ENCODE measurements at regions not wholly inside any gene's neighbourhood (a gene's known extent, or its start where the extent isn't known, plus 50 kb on each side); places are given as distances from the start of the nearest gene placed in this dataset.

DNA sequence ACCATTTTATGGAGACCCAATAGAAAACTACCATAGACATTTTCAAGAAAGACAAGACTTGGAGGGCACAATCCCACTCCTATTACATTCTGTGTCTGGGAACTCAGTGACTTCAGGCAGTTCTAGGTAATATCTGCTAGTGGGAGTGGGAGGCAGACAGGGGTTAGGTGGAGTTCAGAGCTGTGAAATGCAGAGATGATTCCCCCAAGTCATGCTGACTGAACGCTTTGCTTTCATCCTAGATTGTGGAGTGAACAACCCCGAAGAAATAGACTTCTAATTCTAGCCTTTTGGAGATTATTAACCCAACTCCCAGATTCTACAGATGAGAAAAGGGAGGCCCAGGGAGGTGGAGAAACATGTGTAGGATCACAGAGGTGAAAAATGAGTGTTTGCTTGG is 437.8 kb upstream of the CADM1 start:
- no peak overlapping the region for H3K4me3 ChIP-seq (ENCODE audit: low read length)
- no peak for DNase-seq (ENCODE audit: low read depth, low spot score)

DNA sequence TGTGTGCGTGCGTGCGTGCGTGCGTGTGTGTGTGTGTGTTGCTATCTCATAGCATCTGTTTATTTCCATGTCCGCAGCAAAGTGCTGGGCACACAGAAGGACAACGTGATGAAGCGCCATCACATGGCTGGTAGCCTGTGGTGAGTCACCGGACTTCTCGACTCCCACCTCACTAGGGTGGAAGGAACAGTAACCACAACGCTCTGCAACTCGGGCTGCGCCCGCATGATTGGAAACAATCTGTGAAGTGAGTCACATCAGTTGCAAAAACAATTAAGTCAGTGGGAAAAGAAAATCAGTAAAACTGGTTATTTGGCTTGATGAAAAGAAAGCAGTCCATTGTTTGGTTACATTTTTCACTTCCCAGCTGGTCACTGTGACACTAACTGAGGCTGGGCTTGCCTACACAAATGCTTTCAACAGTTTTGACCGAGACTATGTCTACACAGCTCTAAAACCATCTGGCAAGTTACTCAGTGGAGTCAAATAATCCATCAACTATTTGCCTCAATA is 437.3 kb upstream of the CADM1 start:
- no peak for DNase-seq (ENCODE audit: low read depth, low spot score)
- H3K4me3 ChIP-seq (ENCODE audit: low read length) = no peak overlapping the region

DNA sequence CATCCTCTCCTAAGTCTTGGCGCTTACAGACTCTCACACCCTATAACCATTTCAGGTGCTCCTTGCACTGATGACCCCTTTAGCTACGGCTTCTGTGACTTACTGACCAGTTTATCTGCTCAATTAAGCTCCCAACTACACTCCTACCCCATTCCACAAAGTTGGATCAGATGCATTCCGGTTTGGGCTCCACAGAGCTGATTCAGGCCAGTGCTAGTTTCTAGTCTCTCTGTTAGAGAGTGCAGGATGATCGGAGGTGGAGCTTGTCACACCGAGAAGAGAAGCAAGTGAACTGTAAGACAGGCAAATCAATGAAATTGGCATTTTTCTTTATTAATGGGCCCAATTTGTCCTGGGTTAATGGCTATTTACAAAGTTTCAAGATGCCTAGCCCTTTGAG is 436.8 kb upstream of the CADM1 start:
- no peak for DNase-seq (ENCODE audit: low read depth, low spot score)
- no peak overlapping the region for H3K4me3 ChIP-seq (ENCODE audit: low read length)

DNA sequence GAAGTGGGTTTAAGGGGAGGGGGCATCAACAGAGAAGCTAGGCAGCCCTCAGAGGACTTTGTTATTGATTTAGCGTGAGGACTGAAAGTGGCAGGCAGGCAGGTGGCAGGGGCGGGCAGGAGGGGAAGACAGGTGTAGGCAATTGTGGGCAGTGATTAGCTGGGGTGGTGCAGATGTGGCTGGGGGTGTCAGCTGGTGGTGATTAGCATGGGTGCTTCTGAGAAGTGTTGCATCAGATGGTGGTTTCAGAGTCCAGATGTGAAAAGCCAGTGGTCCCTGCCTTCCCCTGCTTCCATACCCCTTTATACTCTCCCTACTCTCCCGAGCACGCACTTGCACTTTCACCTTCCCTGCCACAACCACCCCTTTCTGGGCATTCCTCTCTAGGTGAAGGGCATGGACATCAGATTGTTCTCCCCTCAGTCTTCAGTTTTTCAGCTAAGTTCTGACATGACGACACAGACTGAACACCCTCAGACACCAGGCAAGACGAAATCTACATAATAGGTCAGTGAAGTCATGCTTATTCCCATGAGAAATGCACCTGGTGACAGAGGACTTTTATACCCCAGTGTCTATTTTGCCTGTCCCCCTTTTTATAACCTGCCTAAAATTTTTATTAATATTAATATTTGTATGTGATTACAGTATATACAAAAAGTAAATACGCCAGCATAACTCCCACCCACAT is 435.7 kb upstream of the CADM1 start:
- no peak overlapping the region for H3K4me3 ChIP-seq (ENCODE audit: low read length)
- DNase-seq (ENCODE audit: low read depth, low spot score) = peak; percentile 43

DNA sequence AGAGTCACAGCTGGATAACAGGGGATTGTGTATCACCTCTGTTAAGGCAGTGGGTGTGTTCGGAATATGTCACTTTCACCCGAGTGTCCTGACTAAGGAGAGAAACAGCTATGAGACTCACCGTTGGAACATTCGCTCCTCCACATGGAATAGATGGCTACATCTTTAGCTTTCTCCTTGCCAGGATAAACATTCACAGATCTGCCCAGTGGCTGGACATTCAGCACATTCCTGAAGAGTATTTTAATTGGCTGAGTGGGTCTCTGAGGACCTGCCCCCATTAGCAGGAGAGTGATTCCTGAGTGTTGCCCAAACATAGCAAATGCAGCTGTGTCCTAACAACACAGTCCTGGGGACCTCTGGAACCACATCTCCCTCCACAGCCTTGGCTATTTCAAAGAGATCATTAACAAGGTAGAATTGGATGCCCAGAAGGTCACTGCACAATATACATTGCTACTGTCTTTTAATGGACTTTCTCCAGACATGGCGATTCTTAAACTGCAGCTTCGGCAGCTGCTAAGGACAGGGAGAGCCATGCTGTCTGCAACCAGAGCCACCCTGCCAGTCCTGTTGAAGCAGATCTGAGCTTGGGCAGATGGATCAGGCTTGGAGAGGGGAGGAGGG is 435.0 kb upstream of the CADM1 start:
- no peak overlapping the region for H3K4me3 ChIP-seq (ENCODE audit: low read length)

DNA sequence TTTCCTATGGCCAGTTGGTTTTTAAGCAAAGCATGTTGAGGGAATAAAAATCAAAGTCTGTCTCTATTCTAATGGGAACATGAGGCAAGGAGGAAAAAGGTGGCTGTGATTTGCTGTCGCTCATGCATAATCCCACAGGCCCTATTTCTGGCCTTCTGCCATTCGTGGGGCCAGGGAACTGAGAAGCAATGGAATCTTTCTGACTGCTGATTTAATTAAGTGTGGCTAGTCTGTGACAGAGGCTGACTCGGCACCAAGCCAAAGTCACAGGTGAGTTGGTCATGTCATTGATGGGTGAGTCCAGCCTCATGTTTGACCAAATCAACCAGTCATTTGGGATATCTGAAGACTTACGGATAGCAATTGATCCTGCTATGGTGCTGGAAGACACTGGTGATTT is 429.3 kb upstream of the CADM1 start:
- DNase-seq (ENCODE audit: low read depth, low spot score) = no peak
- H3K4me3 ChIP-seq (ENCODE audit: low read length) = no peak overlapping the region

More for the DNA sequence above, 435.0 kb upstream of the CADM1 start:
- DNase-seq (ENCODE audit: low read depth, low spot score) = no peak

DNA sequence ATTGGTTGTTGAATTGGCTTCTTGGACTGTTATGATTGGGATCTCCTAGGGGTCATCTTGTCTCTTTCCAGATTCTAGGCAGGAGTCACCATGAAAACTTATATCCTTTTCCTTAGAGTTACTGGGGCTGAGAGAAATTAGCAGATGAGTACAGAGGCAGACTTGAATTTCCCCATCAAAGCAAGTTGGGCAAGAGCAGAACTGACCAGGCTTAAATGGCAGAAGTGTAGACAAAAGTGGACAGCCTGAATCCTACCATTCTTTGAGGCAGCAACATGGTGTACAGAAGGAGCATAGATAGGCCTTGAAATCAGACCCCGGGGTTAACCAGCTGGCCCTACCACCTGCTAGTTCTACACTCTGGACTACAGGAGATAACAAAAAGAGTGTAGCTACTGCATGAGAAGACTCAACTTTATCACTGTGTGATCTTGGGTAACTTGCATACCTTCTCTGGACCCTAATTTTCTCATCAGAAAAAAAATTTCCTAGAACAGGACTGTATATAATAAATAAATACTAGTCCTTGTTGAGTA is 427.4 kb upstream of the CADM1 start:
- no peak overlapping the region for H3K4me3 ChIP-seq (ENCODE audit: low read length)
- DNase-seq (ENCODE audit: low read depth, low spot score) = no peak

DNA sequence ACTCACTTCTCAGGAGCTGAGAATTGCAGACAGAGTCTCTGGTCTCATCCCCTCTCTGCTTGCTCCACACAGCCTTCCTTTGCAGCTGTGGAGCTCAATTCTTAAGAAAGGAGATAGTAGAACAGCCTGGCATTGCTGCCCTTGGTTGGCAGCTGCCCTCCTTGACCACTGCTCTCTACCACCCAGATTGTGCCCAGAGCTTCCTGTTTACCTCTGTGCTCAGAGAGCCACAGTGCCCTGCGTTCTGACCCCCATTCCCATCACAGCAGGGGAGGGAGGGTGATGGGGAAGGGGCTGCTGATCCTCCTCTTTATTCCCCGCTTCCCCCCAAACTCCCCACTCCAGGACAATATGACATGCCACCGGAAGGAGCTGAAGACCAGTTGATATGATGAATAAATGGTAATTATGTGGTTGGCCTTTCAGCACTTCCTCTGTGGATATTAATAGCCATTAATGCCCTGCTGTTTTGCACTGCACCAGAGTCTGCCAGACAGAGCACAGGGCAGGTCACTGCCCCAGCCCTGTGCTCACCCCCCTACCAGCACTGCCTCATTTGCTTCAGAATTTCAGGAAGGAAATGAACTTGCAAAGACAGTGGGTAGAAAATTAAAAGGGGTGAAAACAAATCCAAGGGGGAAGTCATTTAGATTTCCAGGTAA is 426.8 kb upstream of the CADM1 start:
- H3K4me3 ChIP-seq (ENCODE audit: low read length) = no peak overlapping the region
- no peak for DNase-seq (ENCODE audit: low read depth, low spot score)

DNA sequence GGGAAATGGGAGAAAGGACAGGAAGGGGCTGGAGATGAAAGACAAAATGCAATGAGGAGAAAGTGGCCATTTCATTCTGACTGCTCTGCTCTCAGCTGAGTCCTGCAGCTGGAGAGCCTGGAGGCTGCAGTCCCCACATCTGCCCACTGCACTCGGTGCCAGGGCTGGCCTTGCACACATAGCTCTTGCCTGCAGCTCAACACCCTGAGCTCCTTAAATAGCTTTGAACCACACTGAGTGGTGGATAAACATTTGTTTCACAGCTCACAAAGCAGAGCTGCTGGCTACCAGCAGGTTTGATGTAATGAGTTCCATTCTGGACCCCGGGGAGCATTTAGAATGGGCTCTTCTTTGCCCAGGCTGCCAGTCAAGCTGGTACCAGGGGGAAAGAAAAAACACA is 426.1 kb upstream of the CADM1 start:
- H3K4me3 ChIP-seq (ENCODE audit: low read length) = no peak overlapping the region
- DNase-seq (ENCODE audit: low read depth, low spot score) = no peak

DNA sequence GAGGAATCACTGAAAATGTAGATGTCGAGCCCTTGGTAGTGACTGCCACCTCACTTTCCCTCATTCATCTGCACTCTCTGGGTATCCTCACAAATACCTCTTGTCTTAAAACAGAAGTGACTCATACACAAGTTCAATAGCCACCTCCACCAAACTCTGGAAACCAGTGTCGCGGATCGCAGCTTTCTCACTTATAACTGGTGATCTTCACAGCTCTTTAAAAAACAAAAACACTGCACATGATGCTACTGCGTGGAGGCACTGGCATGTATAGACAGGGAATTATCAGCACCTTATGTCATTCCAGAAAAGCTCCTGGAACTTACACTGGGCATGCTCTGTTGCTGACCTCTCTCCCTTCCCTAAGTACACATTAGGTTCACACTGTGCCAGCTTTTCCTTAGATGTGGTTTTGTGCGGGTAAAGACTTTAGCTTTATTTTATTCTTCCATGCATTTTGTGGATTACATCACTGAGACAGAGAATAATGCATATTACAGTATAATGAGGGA is 425.5 kb upstream of the CADM1 start:
- no peak for DNase-seq (ENCODE audit: low read depth, low spot score)
- no peak overlapping the region for H3K4me3 ChIP-seq (ENCODE audit: low read length)

DNA sequence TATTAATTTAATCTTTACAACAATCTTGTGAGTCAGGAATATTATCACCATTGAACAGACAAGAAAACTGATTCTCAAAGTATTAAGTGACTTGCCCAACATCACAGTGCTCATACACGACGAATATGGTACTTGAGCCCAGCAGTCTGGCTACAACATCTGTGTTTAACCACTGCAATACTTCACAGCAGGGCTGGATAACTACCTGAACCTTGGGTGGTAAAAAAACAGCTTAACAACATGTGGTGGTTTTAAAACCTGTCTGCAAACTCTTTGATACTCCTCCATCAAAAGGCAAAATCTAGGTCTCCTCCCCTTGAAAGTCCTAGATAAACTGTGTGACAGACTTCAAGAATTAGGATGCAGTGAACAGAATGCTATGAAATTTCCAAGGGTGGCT is 424.6 kb upstream of the CADM1 start:
- peak; percentile 68 for DNase-seq (ENCODE audit: low read depth, low spot score)

DNA sequence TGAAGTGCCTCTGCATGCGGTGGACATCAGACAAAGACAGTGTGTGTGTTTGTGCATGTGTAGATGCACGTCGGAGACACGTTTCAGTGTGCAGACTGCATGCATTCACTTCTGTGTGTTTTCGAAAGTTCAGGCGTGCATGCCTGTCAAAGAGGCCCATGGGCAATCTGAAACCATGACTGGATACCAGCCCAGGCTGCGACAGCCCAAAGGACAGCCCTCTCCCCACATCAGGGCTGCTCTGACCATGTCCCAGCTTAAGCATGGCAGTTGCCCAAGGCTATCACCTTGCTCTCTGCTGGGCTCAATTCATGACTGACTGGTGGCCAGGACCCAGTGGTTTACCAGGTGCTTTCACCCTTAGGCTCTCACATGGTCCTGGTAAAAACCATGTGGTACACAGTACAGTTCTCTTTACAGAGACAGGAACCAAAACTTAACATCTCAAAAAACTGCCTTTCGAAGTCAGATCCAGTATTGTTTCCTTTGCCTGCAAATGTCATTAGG is 423.7 kb upstream of the CADM1 start:
- DNase-seq (ENCODE audit: low read depth, low spot score) = no peak
- H3K4me3 ChIP-seq (ENCODE audit: low read length) = no peak overlapping the region

More for the DNA sequence above, 424.6 kb upstream of the CADM1 start:
- H3K4me3 ChIP-seq (ENCODE audit: low read length) = no peak overlapping the region

DNA sequence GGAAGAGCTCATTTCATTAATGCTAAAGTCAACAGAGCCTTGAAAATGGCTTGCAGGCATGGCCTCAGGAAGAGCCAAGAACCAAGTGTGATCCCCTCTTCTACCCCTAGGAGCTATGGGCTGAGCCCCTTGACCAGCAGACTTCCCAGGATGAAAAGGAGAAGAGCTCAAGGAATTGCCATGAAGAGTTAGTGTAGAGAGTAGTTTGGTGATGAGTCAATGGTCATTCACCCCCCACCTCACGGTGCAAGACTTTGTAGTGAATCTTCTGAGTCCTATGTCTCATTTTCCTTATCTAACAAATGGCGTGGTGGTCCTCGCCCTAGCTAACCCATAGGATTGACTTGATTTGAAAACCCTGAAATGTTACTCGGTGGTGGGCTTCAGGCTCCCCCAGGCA is 422.4 kb upstream of the CADM1 start:
- DNase-seq (ENCODE audit: low read depth, low spot score) = no peak
- H3K4me3 ChIP-seq (ENCODE audit: low read length) = no peak overlapping the region

DNA sequence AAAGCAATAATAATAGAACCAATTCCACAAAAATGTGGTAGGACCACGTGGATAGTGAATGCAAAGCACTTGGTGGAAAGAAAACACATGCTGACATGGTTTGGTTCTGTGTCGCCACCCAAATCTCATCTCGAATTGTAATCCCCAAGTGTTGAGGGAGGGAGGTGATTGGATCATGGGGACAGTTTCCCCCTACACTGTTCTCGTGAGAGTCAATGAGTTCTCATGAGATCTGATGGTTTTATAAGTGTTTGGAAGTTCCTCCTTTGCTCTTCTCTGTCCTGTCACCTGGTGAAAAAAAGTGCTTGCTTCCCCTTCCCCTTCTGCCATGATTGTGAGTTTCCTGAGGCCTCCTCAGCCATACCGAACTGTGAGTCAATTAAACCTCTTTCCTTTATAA is 421.9 kb upstream of the CADM1 start:
- no peak overlapping the region for H3K4me3 ChIP-seq (ENCODE audit: low read length)
- DNase-seq (ENCODE audit: low read depth, low spot score) = no peak

DNA sequence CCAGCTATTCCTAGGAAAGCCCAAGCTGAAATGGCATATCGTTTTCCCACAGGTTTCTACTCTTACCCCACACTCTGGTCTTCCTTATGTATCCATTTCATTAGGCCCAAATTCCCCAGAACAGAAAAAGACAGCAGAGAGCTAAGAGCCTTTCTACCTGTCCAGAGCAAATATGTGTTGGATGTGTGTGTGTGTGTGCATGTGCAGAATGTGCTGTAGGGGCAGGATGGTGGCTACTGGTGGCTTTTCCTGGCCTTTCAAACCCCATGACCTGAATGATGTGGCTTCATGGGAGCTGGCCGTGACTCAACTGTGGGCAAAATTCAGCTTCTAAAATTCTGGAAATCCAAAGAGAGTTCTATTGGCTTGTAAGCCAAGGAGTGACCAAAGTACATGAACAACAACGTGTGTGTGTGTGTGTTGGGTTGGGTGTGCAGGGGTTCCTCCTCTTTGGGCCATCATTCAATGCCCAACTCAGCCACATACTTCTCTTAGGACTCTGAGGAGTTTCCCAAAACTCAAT is 421.4 kb upstream of the CADM1 start:
- no peak overlapping the region for H3K4me3 ChIP-seq (ENCODE audit: low read length)
- DNase-seq (ENCODE audit: low read depth, low spot score) = no peak

DNA sequence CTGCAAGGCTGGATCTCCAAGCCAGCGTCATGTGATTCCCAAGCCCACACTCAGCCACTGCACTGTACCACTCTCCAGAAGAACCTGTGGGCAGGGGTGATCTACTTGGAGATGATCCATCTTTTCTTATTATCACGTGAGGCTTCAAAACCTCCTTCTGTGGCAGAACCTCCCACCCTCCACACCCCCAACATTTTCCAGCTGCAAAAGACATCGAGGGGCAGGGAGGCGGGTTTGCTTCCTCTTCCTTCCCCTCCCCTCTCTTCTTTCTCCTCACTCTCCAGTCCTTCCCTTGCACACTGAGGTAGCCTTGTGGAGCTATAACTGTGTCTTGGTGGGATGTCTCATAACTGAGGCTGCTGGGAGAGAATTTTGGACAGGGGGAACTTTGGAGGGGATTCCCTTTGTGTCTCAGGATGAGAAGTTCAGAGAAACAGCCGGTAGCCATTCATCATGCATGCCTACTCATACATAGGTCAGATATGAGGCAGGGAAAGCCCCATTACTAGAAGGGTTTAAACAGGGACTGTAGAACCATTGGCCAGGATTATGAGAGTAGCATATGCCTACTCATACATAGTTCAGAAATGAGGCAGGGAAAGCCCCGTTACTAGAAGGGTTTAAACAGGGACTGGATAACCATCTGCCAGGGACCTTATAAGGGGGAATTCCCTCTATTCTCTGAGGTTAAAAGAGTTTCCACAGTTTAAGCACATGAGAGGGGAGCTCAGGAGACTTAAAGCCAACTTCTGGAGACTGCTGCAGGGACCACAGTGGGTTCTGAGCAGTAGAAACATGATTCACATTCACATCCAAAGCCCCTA is 420.7 kb upstream of the CADM1 start:
- H3K4me3 ChIP-seq (ENCODE audit: low read length) = no peak overlapping the region
- no peak for DNase-seq (ENCODE audit: low read depth, low spot score)

DNA sequence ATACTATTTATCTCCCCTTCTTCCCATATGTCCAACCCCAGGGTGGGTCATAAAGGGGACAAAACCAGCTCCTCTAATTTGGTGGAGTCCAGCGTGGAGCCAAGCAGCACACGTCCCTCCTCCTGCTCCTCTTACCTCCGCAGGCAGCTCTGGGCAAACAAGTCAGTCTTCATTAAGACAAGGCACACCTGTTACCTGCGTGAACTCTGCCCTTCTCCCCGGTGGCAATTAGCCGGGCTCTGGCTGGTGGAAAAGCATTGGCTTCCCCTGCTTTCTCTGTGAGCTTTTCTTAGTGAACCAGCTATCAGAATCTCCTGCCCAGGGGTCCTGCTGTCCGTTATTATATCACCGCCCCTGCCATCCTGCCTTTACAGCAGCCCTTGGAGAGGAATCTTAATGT is 418.7 kb upstream of the CADM1 start:
- H3K4me3 ChIP-seq (ENCODE audit: low read length) = no peak overlapping the region
- DNase-seq (ENCODE audit: low read depth, low spot score) = no peak

DNA sequence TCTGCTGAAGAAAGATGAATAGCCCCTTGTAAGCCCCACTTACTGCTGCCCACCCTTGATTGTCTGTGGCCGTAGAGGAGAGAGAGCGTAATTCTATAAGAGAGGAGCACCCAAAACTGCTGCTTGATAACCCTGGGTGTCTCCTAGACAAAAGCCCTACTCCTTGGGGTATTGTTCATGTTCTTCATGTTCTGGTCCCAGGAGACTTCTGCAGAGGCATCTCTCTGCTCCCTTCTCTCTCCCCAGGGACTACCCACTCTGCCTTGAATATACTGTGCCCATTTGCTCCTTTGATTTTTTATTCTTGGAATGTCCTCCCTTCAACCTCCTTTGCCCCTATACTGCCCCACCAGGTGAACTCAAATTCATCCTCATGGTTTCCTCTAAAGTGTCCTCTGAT is 417.8 kb upstream of the CADM1 start:
- no peak for DNase-seq (ENCODE audit: low read depth, low spot score)
- no peak overlapping the region for H3K4me3 ChIP-seq (ENCODE audit: low read length)

DNA sequence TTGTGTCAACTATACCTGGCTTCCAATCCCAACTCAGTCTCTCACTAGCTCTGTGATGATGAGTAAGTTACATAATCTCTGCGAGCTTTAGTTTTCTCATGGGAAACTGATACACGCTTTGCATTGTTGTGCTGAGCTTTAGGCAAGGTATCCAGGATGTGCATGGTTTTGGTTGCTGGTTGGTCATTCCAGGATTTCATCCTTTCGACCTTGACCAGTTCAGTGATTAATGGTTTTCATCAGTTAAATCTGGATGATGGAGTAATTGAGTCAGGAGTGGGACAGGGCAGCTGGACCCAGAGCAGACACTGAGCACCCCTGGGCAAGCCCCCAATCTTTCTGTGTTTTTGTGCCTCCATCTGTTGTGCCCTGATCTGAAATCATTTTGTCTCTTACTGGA is 417.3 kb upstream of the CADM1 start:
- H3K4me3 ChIP-seq (ENCODE audit: low read length) = no peak overlapping the region
- no peak for DNase-seq (ENCODE audit: low read depth, low spot score)

Measured in Jurkat, Clone E6-1 (cell line).